Thyroid gland (tissue), 4 donors: ENCODE measurements at regions not wholly inside any gene's neighbourhood (a gene's known extent, or its start where the extent isn't known, plus 50 kb on each side); places are given as distances from the start of the nearest gene placed in this dataset.

Experiments used
- DNase-seq, 2 donors: peaks; one replicate each; pipeline ENCODE4 v3.0.0-alpha.2; 2019
- H3K27ac ChIP-seq, 3 donors: fragments of 200-600 bp; sonication (generic); 1 replicate in 2 of 3; 2 replicates in 1 of 3; pipeline ENCODE4 v1.5.1; 2016 to 2019; ENCODE audit warnings: mild to moderate bottlenecking in 1 of 3, moderate library complexity in 1 of 3
- H3K27me3 ChIP-seq: fragments of 200-600 bp; sonication (generic); one replicate; pipeline ENCODE4 v1.5.1; 2019
- H3K36me3 ChIP-seq, 2 donors: fragments of 200-600 bp; sonication (generic); one replicate each; pipeline ENCODE4 v1.5.1; 2016 to 2019
- H3K4me1 ChIP-seq, 2 donors: fragments of 200-600 bp; sonication (generic); one replicate each; pipeline ENCODE4 v1.5.1; 2017 to 2019
- H3K4me3 ChIP-seq, 3 donors: fragments of 200-600 bp; sonication (generic); replicated peaks in 1 of 3; 1 replicate in 2 of 3; 2 replicates in 1 of 3; pipeline ENCODE4 v1.5.1; 2016; ENCODE audit warnings: mild to moderate bottlenecking in 1 of 3
- H3K9me3 ChIP-seq: fragments of 200-600 bp; sonication (generic); one replicate; pipeline ENCODE4 v1.5.1; 2017
- CTCF ChIP-seq, 6 experiments: fragments of 200-600 bp in 3 of 6; fragments of 450-650 bp in 3 of 6; sonication (generic) in 3 of 6; IDR thresholded peaks; one replicate each; pipeline ENCODE4 v1.5.1; 2016 to 2019; ENCODE audit warnings: antibody characterized with exemption in 6 of 6, mild to moderate bottlenecking in 2 of 6, inconsistent platforms in 1 of 6, moderate library complexity in 1 of 6
- POLR2A ChIP-seq, 2 donors: fragments of 450-650 bp; IDR thresholded peaks; one replicate each; pipeline ENCODE4 v1.6.1; 2017; ENCODE audit warnings: antibody characterized with exemption in 2 of 2, mild to moderate bottlenecking in 2 of 2, moderate library complexity in 1 of 2
- WGBS, 2 donors: methylation state at CpG; one replicate each; pipeline ENCODE4 v1.1.5; 2017; 5-methylcytosine and 5-hydroxymethylcytosine counted together
- intact Hi-C: fragments of 100-400 bp; cut with DNase I; formaldehyde crosslinking; loops from one replicate; pipeline ENCODE4 v1.15.1; 2023

GRCh38 chr4:59994118-59994517, 1206.0 kb upstream of the ADGRL3 start:
- no peaks in the 10 kb centered on the region for H3K4me1 ChIP-seq
- H3K27ac ChIP-seq: no peak overlapping the region
- intact Hi-C loops: no loop called here
- H3K9me3 ChIP-seq: peaks cover 5% of the 10 kb centered on the region
- DNase-seq: no peak
- no peaks in the 10 kb centered on the region for H3K27me3 ChIP-seq
- no peaks in the 10 kb centered on the region for H3K36me3 ChIP-seq
- TF ChIP-seq POLR2A (IDR thresholded peaks at IDR 0.05) (no peak), CTCF (IDR thresholded peaks at IDR 0.05) (no peak)
- no peak overlapping the region for H3K4me3 ChIP-seq
- 54 to 63% methylated on average over 1 of the region's 1 CpG for WGBS, 2 donors

- 61 to 64% methylated on average over 3 of the region's 3 CpGs for WGBS, 2 donors
- intact Hi-C loops: no loop called here
Measured at GRCh38 chr4:60002603-60003337, 1197.4 kb upstream of the ADGRL3 start.

GRCh38 chr4:60013464-60014184, 1186.5 kb upstream of the ADGRL3 start:
- Histone ChIP-seq H3K27me3 (no peaks in the 10 kb centered on the region), H3K4me1 (no peaks in the 10 kb centered on the region), H3K4me3 (no peak overlapping the region), H3K27ac (no peak overlapping the region), H3K9me3 (no peaks in the 10 kb centered on the region), H3K36me3 (no peaks in the 10 kb centered on the region)
- 93 to 95% methylated on average over 2 of the region's 2 CpGs for WGBS, 2 donors
- no peak for DNase-seq
- intact Hi-C loops: no loop called here
- TF ChIP-seq CTCF (IDR thresholded peaks at IDR 0.05): no peak
- TF ChIP-seq POLR2A (IDR thresholded peaks at IDR 0.05): no peak

More at GRCh38 chr4:60002603-60003337, 1197.4 kb upstream of the ADGRL3 start:
- H3K27me3 ChIP-seq: no peaks in the 10 kb centered on the region
- no peak overlapping the region for H3K4me3 ChIP-seq
- no peaks in the 10 kb centered on the region for H3K4me1 ChIP-seq
- no peak overlapping the region for H3K27ac ChIP-seq
- H3K9me3 ChIP-seq: peaks cover 3% of the 10 kb centered on the region
- H3K36me3 ChIP-seq: no peaks in the 10 kb centered on the region
- DNase-seq: no peak
- TF ChIP-seq CTCF (IDR thresholded peaks at IDR 0.05) (no peak), POLR2A (IDR thresholded peaks at IDR 0.05) (no peak)

- intact Hi-C loops: no loop called here
- WGBS, 2 donors: 68 to 70% methylated on average over 1 of the region's 1 CpG
- H3K36me3 ChIP-seq: no peaks in the 10 kb centered on the region
- DNase-seq: no peak
- H3K27ac ChIP-seq: no peak overlapping the region
- TF ChIP-seq POLR2A (IDR thresholded peaks at IDR 0.05) (no peak), CTCF (IDR thresholded peaks at IDR 0.05) (no peak)
- H3K4me1 ChIP-seq: no peaks in the 10 kb centered on the region
- no peaks in the 10 kb centered on the region for H3K9me3 ChIP-seq
- no peaks in the 10 kb centered on the region for H3K27me3 ChIP-seq
- no peak overlapping the region for H3K4me3 ChIP-seq
Measured at GRCh38 chr4:60016971-60017370, 1183.2 kb upstream of the ADGRL3 start.

- DNase-seq: no peak
- 89 to 91% methylated on average over 2 of the region's 2 CpGs for WGBS, 2 donors
Measured at GRCh38 chr4:60019180-60019579, 1180.9 kb upstream of the ADGRL3 start.

More at GRCh38 chr4:60019180-60019579, 1180.9 kb upstream of the ADGRL3 start:
- Histone ChIP-seq H3K4me1 (no peaks in the 10 kb centered on the region), H3K27me3 (no peaks in the 10 kb centered on the region), H3K4me3 (no peak overlapping the region), H3K36me3 (no peaks in the 10 kb centered on the region), H3K27ac (no peak overlapping the region), H3K9me3 (no peaks in the 10 kb centered on the region)
- TF ChIP-seq CTCF (IDR thresholded peaks at IDR 0.05): no peak
- TF ChIP-seq POLR2A (IDR thresholded peaks at IDR 0.05): no peak
- intact Hi-C loops: no loop called here
